ENCODE measurements at regions not wholly inside any gene's neighbourhood (a gene's known extent, or its start where the extent isn't known, plus 50 kb on each side); places are given as distances from the start of the nearest gene placed in this dataset.

DNA sequence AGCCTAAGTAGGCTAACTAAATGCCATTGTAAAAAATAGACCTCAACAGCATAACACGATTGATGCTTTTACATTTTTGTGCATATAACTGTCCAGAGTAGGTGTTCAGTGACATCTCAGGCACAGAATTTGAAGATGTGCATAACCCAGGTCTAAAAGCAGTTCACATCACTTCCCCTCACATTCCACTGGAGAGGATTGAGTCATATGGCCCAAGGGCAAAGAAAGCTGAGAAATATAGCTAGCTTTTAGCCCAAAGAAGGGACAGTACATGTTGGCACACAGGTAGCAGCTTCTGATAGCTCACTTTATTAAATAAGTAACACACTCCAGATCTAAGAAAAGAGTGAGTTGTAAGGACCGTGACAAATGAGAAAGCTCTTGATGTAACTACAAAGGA, 2259.5 kb upstream of the WWC1 start:
- Histone ChIP-seq H3K4me3 (ENCODE audit: low read depth, low read length) (no peak overlapping the region), H3K36me3 (ENCODE audit: control insufficient read depth, insufficient read depth, low read length) (no peaks in the 10 kb centered on the region), H3K27me3 (ENCODE audit: control insufficient read depth, insufficient read depth, low read length) (no peaks in the 10 kb centered on the region)
- TF ChIP-seq CTCF (IDR thresholded peaks at IDR 0.05; ENCODE audit: insufficient read depth, low read length, poor library complexity, severe bottlenecking) = no peak
- DNase-seq (ENCODE audit: low read depth) = no peak

DNA sequence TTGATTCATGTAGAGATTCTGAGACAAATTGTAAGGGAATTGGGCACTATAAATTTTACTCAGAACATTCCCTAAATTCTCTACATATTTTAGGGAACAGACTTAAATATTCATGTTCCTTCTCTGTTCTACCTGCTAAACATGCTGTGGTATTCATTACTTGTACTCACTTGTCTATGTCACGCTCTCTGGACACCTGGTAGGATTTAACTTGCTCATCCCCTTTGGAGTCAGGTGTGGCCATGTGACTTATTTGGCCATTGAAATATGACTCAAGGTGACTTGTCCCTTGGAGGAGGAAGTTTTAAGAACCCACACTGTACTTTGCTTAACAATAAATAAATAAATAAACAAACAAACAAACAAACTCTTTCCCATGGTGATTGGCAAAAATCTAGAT, 2258.8 kb upstream of the WWC1 start:
- H3K27me3 ChIP-seq (ENCODE audit: control insufficient read depth, insufficient read depth, low read length) = no peaks in the 10 kb centered on the region
- no peak for TF ChIP-seq CTCF (IDR thresholded peaks at IDR 0.05; ENCODE audit: insufficient read depth, low read length, poor library complexity, severe bottlenecking)
- no peaks in the 10 kb centered on the region for H3K36me3 ChIP-seq (ENCODE audit: control insufficient read depth, insufficient read depth, low read length)
- H3K4me3 ChIP-seq (ENCODE audit: low read depth, low read length) = no peak overlapping the region
- no peak for DNase-seq (ENCODE audit: low read depth)

DNA sequence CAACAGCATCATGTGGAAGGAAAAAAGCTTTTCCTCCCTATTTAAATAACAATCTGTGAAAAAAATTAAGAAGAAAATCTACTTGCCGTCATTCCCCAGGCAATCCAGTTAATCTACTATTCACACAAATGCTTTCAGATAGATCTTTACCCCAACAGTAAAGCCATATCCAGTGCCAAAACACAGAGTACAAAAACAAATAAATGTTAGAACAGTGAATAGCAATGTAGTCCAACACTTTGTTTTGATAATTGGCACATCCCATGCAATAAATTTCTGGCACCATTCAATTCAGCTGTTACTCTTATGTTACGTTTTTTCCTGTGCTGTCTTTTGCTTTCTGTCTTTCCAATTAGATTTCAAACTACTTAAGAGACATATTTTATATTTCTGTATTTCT, 2245.5 kb upstream of the WWC1 start:
- no peak for TF ChIP-seq CTCF (IDR thresholded peaks at IDR 0.05; ENCODE audit: insufficient read depth, low read length, poor library complexity, severe bottlenecking)
- no peak overlapping the region for H3K4me3 ChIP-seq (ENCODE audit: low read depth, low read length)

DNA sequence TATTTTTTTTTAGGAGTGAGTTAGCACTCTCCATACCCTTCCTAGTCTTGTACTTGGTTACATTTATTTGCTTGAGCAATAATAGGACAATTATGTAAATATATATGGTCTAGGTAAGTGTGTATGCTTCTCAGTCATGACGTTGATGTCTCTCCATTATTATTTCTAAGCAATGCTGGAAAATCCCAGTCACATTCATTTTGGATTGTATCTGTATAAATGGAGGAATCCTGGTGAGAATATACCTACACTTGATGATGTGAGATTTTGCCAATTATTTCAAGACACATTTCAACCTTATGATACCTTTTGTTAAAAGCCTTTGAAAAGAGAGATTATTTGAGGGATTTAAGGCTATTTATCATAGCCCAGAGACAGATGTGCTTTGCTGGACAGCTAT, 2244.5 kb upstream of the WWC1 start:
- DNase-seq (ENCODE audit: low read depth) = no peak
- H3K27me3 ChIP-seq (ENCODE audit: control insufficient read depth, insufficient read depth, low read length) = no peaks in the 10 kb centered on the region
- H3K36me3 ChIP-seq (ENCODE audit: control insufficient read depth, insufficient read depth, low read length) = no peaks in the 10 kb centered on the region
- H3K4me3 ChIP-seq (ENCODE audit: low read depth, low read length) = no peak overlapping the region
- no peak for TF ChIP-seq CTCF (IDR thresholded peaks at IDR 0.05; ENCODE audit: insufficient read depth, low read length, poor library complexity, severe bottlenecking)

More for the DNA sequence above, 2245.5 kb upstream of the WWC1 start:
- Histone ChIP-seq H3K36me3 (ENCODE audit: control insufficient read depth, insufficient read depth, low read length) (no peaks in the 10 kb centered on the region), H3K27me3 (ENCODE audit: control insufficient read depth, insufficient read depth, low read length) (no peaks in the 10 kb centered on the region)
- no peak for DNase-seq (ENCODE audit: low read depth)

- Histone ChIP-seq H3K36me3 (ENCODE audit: control insufficient read depth, insufficient read depth, low read length) (no peaks in the 10 kb centered on the region), H3K27me3 (ENCODE audit: control insufficient read depth, insufficient read depth, low read length) (no peaks in the 10 kb centered on the region), H3K4me3 (ENCODE audit: low read depth, low read length) (no peak overlapping the region)
- TF ChIP-seq CTCF (IDR thresholded peaks at IDR 0.05; ENCODE audit: insufficient read depth, low read length, poor library complexity, severe bottlenecking) = no peak
- no peak for DNase-seq (ENCODE audit: low read depth)
These were observed 2240.9 kb upstream of the WWC1 start for GRCh38 chr5:166050531-166050930.

GRCh38 chr5:166058660-166059059, 2232.8 kb upstream of the WWC1 start:
- Histone ChIP-seq H3K4me3 (ENCODE audit: low read depth, low read length) (no peak overlapping the region), H3K36me3 (ENCODE audit: control insufficient read depth, insufficient read depth, low read length) (no peaks in the 10 kb centered on the region), H3K27me3 (ENCODE audit: control insufficient read depth, insufficient read depth, low read length) (no peaks in the 10 kb centered on the region)
- no peak for TF ChIP-seq CTCF (IDR thresholded peaks at IDR 0.05; ENCODE audit: insufficient read depth, low read length, poor library complexity, severe bottlenecking)
- no peak for DNase-seq (ENCODE audit: low read depth)

Measured in kidney epithelial cell (primary cell).